C4-2B (cell line): ENCODE measurements at regions not wholly inside any gene's neighbourhood (a gene's known extent, or its start where the extent isn't known, plus 50 kb on each side); places are given as distances from the start of the nearest gene placed in this dataset.

Source experiments
- H3K27ac ChIP-seq: fragments of 450-650 bp; 2 replicates; pipeline ENCODE4 v1.5.1; 2017
- ZFX ChIP-seq: fragments of 450-650 bp; IDR thresholded peaks from 2 replicates; pipeline ENCODE4 v1.6.1; 2017
- TF ChIP-seq, protein P1 (sequence below): fragments of 450-650 bp; conservative IDR thresholded peaks from 2 replicates; pipeline ENCODE4 v1.5.1; 2017; ENCODE audit warnings: mild to moderate bottlenecking

DNA sequence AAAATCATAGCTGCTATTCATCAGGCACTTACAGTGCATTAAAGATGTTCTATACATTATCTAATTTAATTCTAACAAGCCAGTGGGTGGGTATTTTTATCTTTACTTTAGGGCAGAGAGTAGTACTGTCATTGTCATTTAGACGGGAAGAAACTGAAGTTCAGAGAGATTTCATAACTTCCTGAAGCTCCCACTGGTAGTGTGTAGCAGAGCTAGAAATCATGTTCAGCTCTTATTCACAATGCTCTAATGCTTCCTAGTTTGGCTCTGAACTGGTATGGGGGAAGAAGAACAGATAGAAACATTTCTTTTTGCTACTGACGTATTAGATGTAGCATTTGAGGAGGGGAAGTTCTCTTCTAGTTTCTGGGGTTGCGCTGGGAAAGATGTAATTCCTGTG, 116.7 kb downstream of the CYP26A1 start:
- H3K27ac ChIP-seq: no peak overlapping the region
- no peak for TF ChIP-seq ZFX
- TF ChIP-seq, protein P1, sequence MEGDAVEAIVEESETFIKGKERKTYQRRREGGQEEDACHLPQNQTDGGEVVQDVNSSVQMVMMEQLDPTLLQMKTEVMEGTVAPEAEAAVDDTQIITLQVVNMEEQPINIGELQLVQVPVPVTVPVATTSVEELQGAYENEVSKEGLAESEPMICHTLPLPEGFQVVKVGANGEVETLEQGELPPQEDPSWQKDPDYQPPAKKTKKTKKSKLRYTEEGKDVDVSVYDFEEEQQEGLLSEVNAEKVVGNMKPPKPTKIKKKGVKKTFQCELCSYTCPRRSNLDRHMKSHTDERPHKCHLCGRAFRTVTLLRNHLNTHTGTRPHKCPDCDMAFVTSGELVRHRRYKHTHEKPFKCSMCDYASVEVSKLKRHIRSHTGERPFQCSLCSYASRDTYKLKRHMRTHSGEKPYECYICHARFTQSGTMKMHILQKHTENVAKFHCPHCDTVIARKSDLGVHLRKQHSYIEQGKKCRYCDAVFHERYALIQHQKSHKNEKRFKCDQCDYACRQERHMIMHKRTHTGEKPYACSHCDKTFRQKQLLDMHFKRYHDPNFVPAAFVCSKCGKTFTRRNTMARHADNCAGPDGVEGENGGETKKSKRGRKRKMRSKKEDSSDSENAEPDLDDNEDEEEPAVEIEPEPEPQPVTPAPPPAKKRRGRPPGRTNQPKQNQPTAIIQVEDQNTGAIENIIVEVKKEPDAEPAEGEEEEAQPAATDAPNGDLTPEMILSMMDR: no peak

DNA sequence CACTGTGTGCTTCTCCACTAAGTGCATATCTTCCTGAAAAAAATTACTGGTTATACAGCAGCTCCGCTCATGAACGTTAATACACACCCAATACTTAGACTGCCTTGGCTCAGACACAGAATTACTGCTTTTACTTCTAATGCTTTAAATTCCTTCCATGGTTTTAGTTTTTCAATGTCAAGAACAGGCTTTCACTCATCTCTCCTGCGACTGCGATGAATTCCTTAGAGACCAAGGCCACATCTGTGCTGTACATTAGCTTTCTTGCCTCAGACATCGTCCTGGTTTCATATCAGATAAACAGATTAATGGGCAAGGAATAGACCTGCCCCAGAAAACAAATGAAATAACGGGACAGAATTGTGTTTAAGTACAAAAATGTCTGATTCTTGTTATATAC, 120.2 kb downstream of the CYP26A1 start:
- no peak for TF ChIP-seq ZFX
- TF ChIP-seq, protein P1: no peak
- no peak overlapping the region for H3K27ac ChIP-seq

DNA sequence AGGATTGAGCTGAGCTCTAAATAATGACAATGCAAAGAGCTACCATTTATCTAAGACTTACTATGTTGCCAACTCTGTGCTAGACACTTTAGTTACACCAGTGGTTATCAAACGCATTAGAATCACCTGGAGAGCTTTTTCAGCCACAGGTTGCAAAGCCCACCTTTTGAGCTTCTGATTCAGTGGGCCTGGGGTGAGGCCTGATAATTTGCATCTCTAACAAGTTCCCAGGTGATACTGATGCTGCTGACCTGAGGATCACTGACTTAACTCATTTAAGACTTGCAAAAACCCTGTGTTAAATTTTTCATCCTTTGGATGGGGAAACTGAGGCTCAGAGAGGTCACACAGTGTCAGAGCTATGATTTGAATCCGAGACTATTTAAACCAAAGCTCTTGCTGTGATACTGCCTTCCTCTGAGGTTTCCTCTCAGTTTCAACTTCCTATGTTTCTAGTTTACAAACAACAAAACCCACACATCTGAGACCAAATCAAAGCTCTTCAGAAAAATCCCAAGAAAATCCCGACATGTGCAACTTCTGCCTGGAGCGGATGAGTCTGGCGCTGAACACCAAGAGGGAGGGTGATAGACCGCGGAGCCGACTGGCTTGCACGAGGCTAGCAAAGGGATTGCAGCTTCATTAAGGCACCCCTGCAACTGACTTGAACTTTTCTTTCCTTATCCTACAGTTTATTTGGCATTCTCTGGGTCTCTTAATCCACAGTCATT, 124.9 kb downstream of the CYP26A1 start:
- TF ChIP-seq, protein P1: no peak
- no peak for TF ChIP-seq ZFX
- no peak overlapping the region for H3K27ac ChIP-seq

DNA sequence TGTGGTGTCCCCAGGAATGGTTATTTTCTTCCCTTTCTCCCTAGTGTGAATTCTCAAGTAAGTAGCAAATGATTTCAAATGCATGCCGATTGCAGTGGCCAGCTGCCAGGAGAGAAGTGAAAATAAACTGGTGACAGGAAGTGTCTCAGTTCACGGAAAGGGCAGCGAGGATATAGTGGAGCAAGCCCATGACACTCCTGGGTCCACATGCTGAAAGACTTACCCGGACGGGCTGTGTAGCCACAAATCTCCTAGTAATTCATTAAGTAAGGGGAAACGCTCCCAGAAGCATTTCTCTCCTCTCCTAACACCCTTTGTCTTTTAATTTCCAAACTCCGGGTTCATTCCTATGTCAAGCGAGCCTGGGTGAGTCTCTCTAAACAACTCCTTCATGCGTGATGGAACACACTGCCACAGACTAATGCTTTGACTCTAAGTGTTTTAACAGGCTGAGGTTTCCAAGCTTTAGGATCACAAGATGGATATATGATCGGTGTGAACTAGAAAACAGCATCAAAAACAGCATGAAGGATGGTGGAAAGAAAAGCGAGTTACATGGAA, 125.6 kb downstream of the CYP26A1 start:
- no peak overlapping the region for H3K27ac ChIP-seq
- no peak for TF ChIP-seq ZFX
- TF ChIP-seq, protein P1: no peak

DNA sequence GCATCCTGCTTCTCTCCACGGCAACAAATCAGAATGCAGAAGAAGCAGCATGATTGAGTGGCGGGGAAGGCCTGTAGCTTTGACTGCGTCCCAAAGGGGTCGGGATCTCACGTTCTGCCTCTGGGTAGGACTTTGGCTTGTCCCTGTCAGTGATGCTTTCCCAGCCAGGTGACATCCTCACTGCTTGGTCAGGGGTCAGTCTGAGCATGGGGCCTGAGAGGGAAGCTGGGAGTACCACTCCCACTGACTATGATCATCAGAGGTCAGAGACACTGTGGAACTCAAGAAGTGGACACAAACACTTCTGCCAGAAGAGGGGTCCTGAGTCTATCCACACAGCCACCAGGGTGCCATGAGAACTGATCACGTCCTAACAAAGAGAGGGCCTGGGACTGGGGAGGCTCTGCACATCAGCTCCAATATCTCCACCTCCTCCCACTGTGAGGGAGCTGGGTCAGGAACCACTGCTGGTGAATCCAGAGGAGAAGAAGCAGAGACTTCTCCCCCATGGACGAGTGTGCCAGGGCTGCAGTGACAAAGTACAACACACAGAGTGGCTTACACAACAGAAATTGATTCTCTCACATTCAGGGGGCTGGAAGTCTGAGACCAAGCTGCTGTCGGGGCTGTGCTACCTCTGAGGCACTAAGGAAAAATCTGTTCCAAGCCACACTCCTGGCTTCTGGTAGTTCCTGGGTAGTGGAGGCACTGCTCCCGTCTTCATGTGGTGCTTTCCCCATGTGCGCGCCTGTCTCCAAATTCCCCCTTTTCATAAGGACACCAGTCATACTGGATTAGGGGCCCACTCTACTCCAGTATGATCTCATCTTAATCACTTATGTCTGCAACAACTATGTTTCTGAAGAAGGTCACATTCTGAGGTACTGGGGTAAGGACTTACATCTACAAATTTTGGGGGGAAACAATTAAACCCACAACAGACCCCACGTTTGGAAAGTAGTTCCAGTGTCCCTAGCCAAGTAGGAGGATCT, 131.1 kb downstream of the CYP26A1 start:
- no peak for TF ChIP-seq ZFX
- TF ChIP-seq, protein P1: no peak

DNA sequence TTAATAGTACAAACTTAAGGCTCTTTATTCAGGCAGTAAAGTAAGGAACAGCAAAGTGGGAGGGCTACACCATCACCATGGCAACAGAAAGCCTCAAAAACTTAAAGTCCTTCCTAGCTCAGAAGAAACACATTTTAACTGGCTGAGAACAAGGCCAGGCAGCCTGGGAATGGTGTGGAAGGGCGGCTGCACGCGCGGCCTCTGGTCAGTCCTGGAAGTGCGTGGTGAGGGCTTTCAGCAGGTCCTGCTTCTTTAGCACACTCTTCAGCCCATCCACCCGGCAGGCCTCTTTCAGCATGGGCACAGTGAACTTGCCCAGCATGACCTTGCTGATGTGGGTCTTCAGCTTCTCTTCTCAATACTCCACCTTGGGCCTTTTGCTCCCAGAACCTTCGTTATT, 133.0 kb downstream of the CYP26A1 start:
- TF ChIP-seq ZFX: no peak
- TF ChIP-seq, protein P1: no peak
- H3K27ac ChIP-seq: no peak overlapping the region

More for the DNA sequence above, 131.1 kb downstream of the CYP26A1 start:
- no peak overlapping the region for H3K27ac ChIP-seq
